Trophoblast cell (in vitro differentiated cells and primary cell): ENCODE measurements at regions not wholly inside any gene's neighbourhood (a gene's known extent, or its start where the extent isn't known, plus 50 kb on each side); places are given as distances from the start of the nearest gene placed in this dataset.

Experiments used
- DNase-seq, 2 donors: peaks; one replicate each; pipeline ENCODE4 v3.0.0-alpha.2; 2016
- H2AFZ ChIP-seq: 2 replicates; pipeline ENCODE4 v1.6.1; 2013; ENCODE audit warnings: low read length, moderate library complexity, mild to moderate bottlenecking; ENCODE audit not compliant: insufficient read depth, poor library complexity
- H2AK5ac ChIP-seq: 2 replicates; pipeline ENCODE4 v1.6.1; 2013; ENCODE audit warnings: mild to moderate bottlenecking, low read length
- H2BK120ac ChIP-seq: 2 replicates; pipeline ENCODE4 v1.6.1; 2013; ENCODE audit warnings: low read length, mild to moderate bottlenecking, moderate library complexity; ENCODE audit not compliant: insufficient read depth, poor library complexity
- H2BK12ac ChIP-seq: 2 replicates; pipeline ENCODE4 v1.6.1; 2013; ENCODE audit warnings: mild to moderate bottlenecking, low read length, moderate library complexity
- H2BK5ac ChIP-seq: 2 replicates; pipeline ENCODE4 v1.6.1; 2013; ENCODE audit warnings: low read length, low read depth, moderate library complexity, mild to moderate bottlenecking; ENCODE audit not compliant: poor library complexity
- H3K14ac ChIP-seq: 2 replicates; pipeline ENCODE4 v1.6.1; 2013; ENCODE audit warnings: mild to moderate bottlenecking, low read length
- H3K18ac ChIP-seq: 2 replicates; pipeline ENCODE4 v1.6.1; 2013; ENCODE audit warnings: mild to moderate bottlenecking, low read length
- H3K23ac ChIP-seq: 2 replicates; pipeline ENCODE4 v1.6.1; 2013; ENCODE audit warnings: low read length
- H3K27ac ChIP-seq: 2 replicates; pipeline ENCODE4 v1.5.1; 2013; ENCODE audit warnings: low read depth, mild to moderate bottlenecking, inconsistent platforms, low read length, moderate library complexity
- H3K27me3 ChIP-seq: 2 replicates; pipeline ENCODE4 v1.6.1; 2013; ENCODE audit warnings: inconsistent platforms, mild to moderate bottlenecking, low read length, moderate library complexity; ENCODE audit not compliant: insufficient read depth
- H3K36me3 ChIP-seq, 2 experiments: 1 replicate in 1 of 2; 2 replicates in 1 of 2; pipeline ENCODE4 v1.6.1; 2013; ENCODE audit warnings: low read length in 2 of 2, mild to moderate bottlenecking in 2 of 2, moderate library complexity in 1 of 2; ENCODE audit not compliant: insufficient read depth in 2 of 2, control insufficient read depth in 1 of 2
- H3K4ac ChIP-seq: 2 replicates; pipeline ENCODE4 v1.6.1; 2013; ENCODE audit warnings: low read depth, mild to moderate bottlenecking, low read length, moderate library complexity
- H3K4me1 ChIP-seq, 2 experiments: 1 replicate in 1 of 2; 2 replicates in 1 of 2; pipeline ENCODE4 v1.6.1; 2013; ENCODE audit warnings: low read length in 2 of 2, mild to moderate bottlenecking in 2 of 2, moderate library complexity in 1 of 2; ENCODE audit not compliant: insufficient read depth in 2 of 2, control insufficient read depth in 1 of 2
- H3K4me2 ChIP-seq: 2 replicates; pipeline ENCODE4 v1.6.1; 2013; ENCODE audit warnings: inconsistent platforms, mild to moderate bottlenecking, low read length, moderate library complexity
- H3K4me3 ChIP-seq: 2 replicates; pipeline ENCODE4 v1.5.1; 2013; ENCODE audit warnings: mild to moderate bottlenecking, low read depth, low read length, inconsistent platforms
- H3K79me1 ChIP-seq: one replicate; pipeline ENCODE4 v1.6.1; 2013; ENCODE audit warnings: low read length
- H3K79me2 ChIP-seq: 2 replicates; pipeline ENCODE4 v1.6.1; 2013; ENCODE audit warnings: low read length, mild to moderate bottlenecking; ENCODE audit not compliant: control insufficient read depth, insufficient read depth, poor library complexity
- H3K9ac ChIP-seq: 2 replicates; pipeline ENCODE4 v1.6.1; 2013; ENCODE audit warnings: mild to moderate bottlenecking, low read length
- H3K9me3 ChIP-seq: 2 replicates; pipeline ENCODE4 v1.6.1; 2013; ENCODE audit warnings: low read depth, mild to moderate bottlenecking, control low read depth, inconsistent platforms, low read length; ENCODE audit not compliant: insufficient read depth
- H4K12ac ChIP-seq: 2 replicates; pipeline ENCODE4 v1.6.1; 2013; ENCODE audit warnings: low read depth, mild to moderate bottlenecking, low read length, moderate library complexity
- H4K8ac ChIP-seq: 2 replicates; pipeline ENCODE4 v1.6.1; 2013; ENCODE audit warnings: low read depth, mild to moderate bottlenecking, low read length, moderate library complexity
- H4K91ac ChIP-seq: one replicate; pipeline ENCODE4 v1.6.1; 2013; ENCODE audit warnings: low read depth, mild to moderate bottlenecking, low read length, moderate library complexity
- WGBS: extraction: QIAGEN DNeasy Blood & Tissue Kit; methylation state at CpG from one replicate; pipeline ENCODE4 v1.1.7; 2013; ENCODE audit warnings: missing lambda C conversion rate; ENCODE audit not compliant: insufficient read length, insufficient coverage; ENCODE audit errors: extremely low coverage; 5-methylcytosine and 5-hydroxymethylcytosine counted together

DNA sequence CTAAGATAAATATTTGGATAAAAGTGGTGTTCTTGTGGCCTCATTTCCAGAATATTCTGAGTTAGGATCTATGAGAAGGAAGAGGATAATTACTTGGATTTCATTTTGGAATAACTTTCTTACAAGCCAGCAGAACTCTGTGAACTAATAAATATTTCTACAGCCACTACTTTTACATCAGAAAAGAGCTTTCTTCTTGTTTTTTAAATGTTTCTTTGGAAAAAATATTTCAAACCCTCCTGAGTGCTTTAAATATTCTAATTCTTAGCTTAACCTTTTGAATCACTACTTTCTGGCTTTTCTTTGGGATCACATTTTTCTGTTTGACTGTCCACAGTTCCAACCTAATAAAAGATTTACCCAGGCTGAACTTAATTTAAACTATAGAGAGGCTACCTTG lies 279.2 kb upstream of the PHYHIPL start:
- H3K27ac ChIP-seq: no peak overlapping the region
- no peaks in the 10 kb centered on the region for H3K9me3 ChIP-seq
- H3K4ac ChIP-seq: no peak overlapping the region
- no peak overlapping the region for H2BK12ac ChIP-seq
- H3K23ac ChIP-seq: no peak overlapping the region
- H4K12ac ChIP-seq: no peak overlapping the region
- H4K8ac ChIP-seq: no peak overlapping the region
- no peaks in the 10 kb centered on the region for H3K27me3 ChIP-seq
- H2BK120ac ChIP-seq: no peak overlapping the region
- no peak overlapping the region for H3K18ac ChIP-seq
- no peaks in the 10 kb centered on the region for H3K36me3 ChIP-seq
- no peak overlapping the region for H3K4me3 ChIP-seq
- DNase-seq: no peak
- no peaks in the 10 kb centered on the region for H3K79me1 ChIP-seq
- no peak overlapping the region for H2AFZ ChIP-seq
- no peak overlapping the region for H3K4me2 ChIP-seq
- H3K4me1 ChIP-seq: no peaks in the 10 kb centered on the region
- no peak overlapping the region for H4K91ac ChIP-seq
- no peak overlapping the region for H2BK5ac ChIP-seq
- no peak overlapping the region for H3K9ac ChIP-seq
- no peak overlapping the region for H3K14ac ChIP-seq
- H3K79me2 ChIP-seq: no peaks in the 10 kb centered on the region
- H2AK5ac ChIP-seq: no peak overlapping the region

DNA sequence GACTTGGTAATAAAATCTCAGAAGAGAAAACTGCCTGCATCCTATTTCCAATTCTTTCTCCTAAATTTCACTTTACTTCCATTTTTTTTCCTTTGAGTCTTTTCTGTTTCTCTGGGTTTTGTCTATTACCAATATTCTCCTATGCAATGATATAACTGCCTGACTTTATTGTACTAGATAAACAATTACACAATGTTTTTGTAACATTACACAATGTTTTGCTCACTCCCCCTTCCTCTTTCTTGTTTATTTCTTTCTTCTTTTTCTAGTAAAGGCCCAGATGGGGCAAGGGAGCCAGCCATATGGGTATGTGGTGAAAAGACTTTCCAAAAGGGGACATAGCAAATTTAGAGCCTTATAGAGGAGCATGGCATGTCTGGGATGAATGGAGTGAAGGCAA lies 278.7 kb upstream of the PHYHIPL start:
- H2AK5ac ChIP-seq: no peak overlapping the region
- H3K9me3 ChIP-seq: no peaks in the 10 kb centered on the region
- no peaks in the 10 kb centered on the region for H3K36me3 ChIP-seq
- H3K4me2 ChIP-seq: no peak overlapping the region
- H3K23ac ChIP-seq: no peak overlapping the region
- no peak overlapping the region for H3K4me3 ChIP-seq
- no peaks in the 10 kb centered on the region for H3K27me3 ChIP-seq
- no peak overlapping the region for H4K91ac ChIP-seq
- H3K79me1 ChIP-seq: no peaks in the 10 kb centered on the region
- no peak overlapping the region for H3K4ac ChIP-seq
- no peaks in the 10 kb centered on the region for H3K4me1 ChIP-seq
- no peak overlapping the region for H2BK5ac ChIP-seq
- no peaks in the 10 kb centered on the region for H3K79me2 ChIP-seq
- DNase-seq: no peak
- no peak overlapping the region for H2BK120ac ChIP-seq
- H3K18ac ChIP-seq: no peak overlapping the region
- no peak overlapping the region for H3K14ac ChIP-seq
- no peak overlapping the region for H3K9ac ChIP-seq
- H4K12ac ChIP-seq: no peak overlapping the region
- no peak overlapping the region for H2BK12ac ChIP-seq
- no peak overlapping the region for H4K8ac ChIP-seq
- no peak overlapping the region for H3K27ac ChIP-seq
- H2AFZ ChIP-seq: no peak overlapping the region

DNA sequence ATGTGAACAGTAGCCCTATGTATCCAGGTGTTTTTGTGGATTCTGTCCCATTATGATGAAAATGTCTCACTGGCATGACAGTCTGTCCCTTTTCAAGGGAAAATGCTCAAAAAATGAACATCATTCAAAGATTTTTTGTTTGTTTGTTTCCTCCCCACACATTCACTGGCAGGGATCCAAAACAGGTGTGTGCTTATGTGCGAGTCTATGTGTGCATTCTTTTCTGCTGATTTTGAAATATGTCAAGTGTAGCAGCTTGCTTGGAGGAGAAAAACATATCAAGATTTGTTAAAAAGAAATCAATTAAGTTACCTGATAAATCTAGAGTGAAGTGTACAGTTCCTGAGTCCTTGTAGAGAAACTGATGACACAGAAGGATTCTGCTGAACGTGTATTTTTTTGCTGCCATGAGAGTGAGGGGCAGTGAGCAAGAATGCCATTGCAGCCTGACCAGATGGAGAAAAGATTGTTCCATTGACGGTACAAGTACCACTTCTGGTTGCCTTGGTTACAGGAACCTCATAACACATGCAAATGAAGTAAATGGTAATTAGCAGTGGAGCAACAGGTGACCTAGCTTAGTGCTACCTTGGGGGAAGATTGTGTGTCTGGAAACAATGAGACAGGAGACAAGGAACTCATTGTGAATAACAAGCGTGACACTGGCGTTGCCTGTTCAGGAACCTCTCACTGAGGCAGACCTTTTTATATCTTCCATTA lies 277.4 kb upstream of the PHYHIPL start:
- Histone ChIP-seq H2BK12ac (no peak overlapping the region), H4K8ac (no peak overlapping the region), H3K79me1 (no peaks in the 10 kb centered on the region), H3K9ac (no peak overlapping the region), H3K18ac (no peak overlapping the region), H3K23ac (no peak overlapping the region), H3K27me3 (no peaks in the 10 kb centered on the region), H3K27ac (no peak overlapping the region), H2AFZ (no peak overlapping the region), H3K4me2 (no peak overlapping the region), H3K4me3 (no peak overlapping the region), H3K79me2 (no peaks in the 10 kb centered on the region), H3K14ac (no peak overlapping the region), H2BK120ac (no peak overlapping the region), H3K4me1 (no peaks in the 10 kb centered on the region), H2BK5ac (no peak overlapping the region), H3K36me3 (no peaks in the 10 kb centered on the region), H2AK5ac (no peak overlapping the region), H3K9me3 (no peaks in the 10 kb centered on the region), H4K91ac (no peak overlapping the region), H3K4ac (no peak overlapping the region), H4K12ac (no peak overlapping the region)
- DNase-seq: peak in 1 of 2 donors; percentile 67
- WGBS: no CpG with 5 or more reads among the region's 5 CpGs

DNA sequence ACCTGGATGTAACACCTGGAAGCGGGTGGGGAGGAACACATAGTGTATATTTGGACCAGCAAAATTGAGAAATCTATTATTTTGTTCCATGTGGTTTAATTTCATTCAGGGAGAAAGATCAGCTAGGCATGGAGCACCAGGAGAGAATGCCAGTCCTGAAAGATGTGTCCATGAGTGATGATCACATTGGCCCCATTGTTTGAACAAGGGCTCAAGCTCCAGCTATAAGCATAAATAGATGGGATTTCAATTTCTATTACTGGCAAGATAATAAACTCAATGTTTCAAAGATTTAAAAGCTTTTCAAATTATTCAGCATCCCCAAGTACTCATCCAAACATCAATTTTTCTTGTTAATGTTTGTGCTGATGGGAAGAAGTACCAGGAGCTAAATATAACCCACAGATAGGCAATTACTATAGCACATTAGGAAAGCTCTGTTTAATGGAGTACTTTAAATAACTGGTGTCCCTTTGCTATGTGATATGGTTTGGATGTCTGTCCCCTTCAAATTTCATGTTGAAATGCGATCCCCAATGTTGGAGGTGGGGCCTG lies 275.3 kb upstream of the PHYHIPL start:
- H3K36me3 ChIP-seq: no peaks in the 10 kb centered on the region
- H2BK5ac ChIP-seq: no peak overlapping the region
- no peak overlapping the region for H3K9ac ChIP-seq
- H2AK5ac ChIP-seq: no peak overlapping the region
- H2AFZ ChIP-seq: no peak overlapping the region
- no peak overlapping the region for H3K18ac ChIP-seq
- H3K27ac ChIP-seq: no peak overlapping the region
- DNase-seq: no peak
- no peak overlapping the region for H2BK12ac ChIP-seq
- H3K23ac ChIP-seq: no peak overlapping the region
- H3K4me3 ChIP-seq: no peak overlapping the region
- H3K9me3 ChIP-seq: peaks cover 2% of the 10 kb centered on the region
- H3K4me2 ChIP-seq: no peak overlapping the region
- H3K14ac ChIP-seq: no peak overlapping the region
- H4K8ac ChIP-seq: no peak overlapping the region
- no peaks in the 10 kb centered on the region for H3K4me1 ChIP-seq
- H4K12ac ChIP-seq: no peak overlapping the region
- no peaks in the 10 kb centered on the region for H3K79me1 ChIP-seq
- H2BK120ac ChIP-seq: no peak overlapping the region
- H3K4ac ChIP-seq: no peak overlapping the region
- H4K91ac ChIP-seq: no peak overlapping the region
- WGBS: no CpG with 5 or more reads among the region's 2 CpGs
- H3K27me3 ChIP-seq: no peaks in the 10 kb centered on the region
- no peaks in the 10 kb centered on the region for H3K79me2 ChIP-seq
